SJCRH30 (cell line): ENCODE measurements at regions not wholly inside any gene's neighbourhood (a gene's known extent, or its start where the extent isn't known, plus 50 kb on each side); places are given as distances from the start of the nearest gene placed in this dataset.
"Not testable (repeated sequence)": the region's sequence is repeated elsewhere in the genome, so short reads cannot be mapped to it uniquely, and the experiment has no call there.

Experiments used
- DNase-seq, 2 experiments: peaks; one replicate each; pipeline ENCODE4 v3.0.0-alpha.2; 2015 to 2020
- H3K27ac ChIP-seq: fragments of 250-450 bp; sonication (Bioruptor Pico); 2 replicates; pipeline ENCODE4 v1.5.1; 2020; ENCODE audit warnings: mild to moderate bottlenecking, moderate library complexity
- H3K27me3 ChIP-seq: fragments of 250-450 bp; sonication (Bioruptor Pico); 2 replicates; pipeline ENCODE4 v1.5.1; 2020; ENCODE audit warnings: mild to moderate bottlenecking, moderate library complexity
- H3K36me3 ChIP-seq: fragments of 250-450 bp; sonication (Bioruptor Pico); 2 replicates; pipeline ENCODE4 v1.5.1; 2020; ENCODE audit warnings: mild to moderate bottlenecking, moderate library complexity
- H3K4me1 ChIP-seq: fragments of 250-450 bp; sonication (Bioruptor Pico); 2 replicates; pipeline ENCODE4 v1.5.1; 2020; ENCODE audit warnings: mild to moderate bottlenecking, moderate library complexity
- H3K4me3 ChIP-seq: fragments of 250-450 bp; sonication (Bioruptor Pico); 2 replicates; pipeline ENCODE4 v1.5.1; 2020; ENCODE audit warnings: mild to moderate bottlenecking, moderate library complexity
- H3K9me3 ChIP-seq: fragments of 250-450 bp; sonication (Bioruptor Pico); replicated peaks from 2 replicates; pipeline ENCODE4 v1.5.1; 2020; ENCODE audit warnings: mild to moderate bottlenecking, moderate library complexity

DNA sequence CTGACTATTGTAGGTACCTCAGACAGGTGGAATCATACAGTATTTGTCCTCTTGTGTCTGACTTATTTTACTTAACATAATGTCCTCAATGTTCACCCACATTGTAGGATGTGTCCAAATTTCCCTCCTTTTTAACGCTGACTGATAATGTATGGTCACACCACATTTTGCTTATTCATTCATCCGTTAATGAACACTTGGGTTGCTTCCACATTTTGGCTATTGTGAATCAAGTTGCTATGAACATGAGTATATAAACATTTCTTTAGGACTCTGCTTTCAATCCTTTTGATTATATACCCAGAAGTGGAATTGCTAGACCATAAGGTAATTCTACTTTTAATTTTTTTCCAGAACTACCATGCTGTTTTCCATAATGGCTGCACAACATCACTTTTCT lies 87.0 kb upstream of the NDP start:
- H3K36me3 ChIP-seq, result no peaks in the 10 kb centered on the region
- H3K27ac ChIP-seq, result no peak overlapping the region
- H3K27me3 ChIP-seq, result no peaks in the 10 kb centered on the region
- H3K4me1 ChIP-seq, result no peaks in the 10 kb centered on the region
- H3K4me3 ChIP-seq, result no peak overlapping the region
- DNase-seq, result no peak
- no peaks in the 10 kb centered on the region for H3K9me3 ChIP-seq

- no peaks in the 10 kb centered on the region for H3K9me3 ChIP-seq
- no peak overlapping the region for H3K4me3 ChIP-seq
- no peak overlapping the region for H3K27ac ChIP-seq
- no peaks in the 10 kb centered on the region for H3K4me1 ChIP-seq
- no peaks in the 10 kb centered on the region for H3K36me3 ChIP-seq
- no peaks in the 10 kb centered on the region for H3K27me3 ChIP-seq
- no peak for DNase-seq
Measured at GRCh38 chrX:44058339-44058738, 85.1 kb upstream of the NDP start.

DNA sequence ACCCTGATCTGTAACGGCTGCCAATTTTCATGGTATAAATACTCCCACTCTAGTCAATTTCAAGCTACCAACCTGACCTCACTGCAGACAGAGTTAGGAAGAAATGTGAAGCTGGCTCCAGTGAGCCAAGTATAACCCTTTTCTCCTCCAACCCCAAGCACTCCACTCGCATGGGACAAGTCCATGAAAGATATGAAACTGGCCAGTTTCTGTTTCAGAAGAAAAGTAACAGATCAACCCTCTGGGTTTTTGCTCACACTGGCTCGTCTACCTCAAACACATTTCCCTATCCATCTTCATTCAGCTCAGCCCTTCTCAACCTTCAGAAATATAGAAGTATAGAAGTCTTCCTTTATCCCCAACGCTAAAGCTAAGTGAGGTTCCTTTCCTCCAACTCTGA lies 82.4 kb upstream of the NDP start:
- no peaks in the 10 kb centered on the region for H3K4me1 ChIP-seq
- H3K4me3 ChIP-seq, result no peak overlapping the region
- DNase-seq, result no peak

GRCh38 chrX:44054863-44055601 lies 81.8 kb upstream of the NDP start:
- H3K4me1 ChIP-seq, result no peaks in the 10 kb centered on the region
- H3K27me3 ChIP-seq, result no peaks in the 10 kb centered on the region
- DNase-seq, result no peak
- H3K36me3 ChIP-seq, result no peaks in the 10 kb centered on the region
- no peaks in the 10 kb centered on the region for H3K9me3 ChIP-seq
- no peak overlapping the region for H3K4me3 ChIP-seq
- no peak overlapping the region for H3K27ac ChIP-seq

More for the DNA sequence above, 82.4 kb upstream of the NDP start:
- Histone ChIP-seq H3K27me3 (no peaks in the 10 kb centered on the region), H3K9me3 (no peaks in the 10 kb centered on the region), H3K36me3 (no peaks in the 10 kb centered on the region), H3K27ac (no peak overlapping the region)

DNA sequence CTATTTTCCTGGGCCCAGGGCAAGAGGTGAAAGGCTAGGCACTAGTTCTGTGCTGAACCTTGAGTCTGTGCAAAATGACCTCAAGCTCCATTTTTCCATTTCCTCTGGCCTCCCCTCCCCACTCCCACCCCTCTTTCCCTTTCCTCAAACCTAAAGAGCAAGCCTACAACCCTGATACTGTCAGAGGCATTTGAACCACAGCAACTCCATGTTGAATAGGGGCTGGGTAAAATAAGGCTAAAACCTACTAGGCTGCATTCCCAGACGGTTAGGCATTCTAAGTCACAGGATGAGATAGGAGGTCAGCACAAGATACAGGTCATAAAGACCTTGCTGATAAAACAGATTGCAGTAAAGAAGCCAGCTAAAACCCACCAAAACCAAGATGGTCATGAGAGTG lies 71.9 kb upstream of the NDP start:
- H3K36me3 ChIP-seq, H3K4me3 ChIP-seq, H3K9me3 ChIP-seq, H3K27ac ChIP-seq, H3K27me3 ChIP-seq, H3K4me1 ChIP-seq, DNase-seq: not testable (repeated sequence)

- no peaks in the 10 kb centered on the region for H3K4me1 ChIP-seq
- no peak for DNase-seq
Measured at GRCh38 chrX:44043496-44043895, 70.3 kb upstream of the NDP start.

GRCh38 chrX:44042751-44043150 lies 69.6 kb upstream of the NDP start:
- H3K4me1 ChIP-seq, result no peaks in the 10 kb centered on the region
- H3K9me3 ChIP-seq, result no peaks in the 10 kb centered on the region
- H3K27ac ChIP-seq, result no peak overlapping the region

More at GRCh38 chrX:44043496-44043895, 70.3 kb upstream of the NDP start:
- Histone ChIP-seq H3K4me3 (no peak overlapping the region), H3K27ac (no peak overlapping the region), H3K9me3 (no peaks in the 10 kb centered on the region), H3K36me3 (no peaks in the 10 kb centered on the region), H3K27me3 (no peaks in the 10 kb centered on the region)

DNA sequence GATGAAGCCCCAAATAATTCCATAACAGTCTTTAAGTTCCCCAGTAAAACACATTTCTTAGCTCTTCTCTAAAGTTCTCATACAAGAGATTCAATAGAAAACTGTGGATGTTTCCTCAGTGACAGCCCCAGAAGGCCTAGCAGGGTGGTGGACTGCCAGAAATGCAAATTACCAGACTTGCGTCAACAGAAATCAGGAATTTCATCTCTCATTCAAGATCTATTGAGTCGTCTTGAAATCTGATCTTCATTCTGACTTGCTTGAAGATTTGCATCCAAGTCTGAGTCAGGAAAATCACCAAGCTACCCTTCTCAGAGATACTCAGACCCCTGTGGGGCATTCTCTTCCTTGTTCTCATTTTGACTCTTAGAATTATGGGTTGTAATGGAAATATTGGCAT lies 68.9 kb upstream of the NDP start:
- H3K9me3 ChIP-seq, result no peaks in the 10 kb centered on the region
- no peak for DNase-seq
- no peaks in the 10 kb centered on the region for H3K36me3 ChIP-seq
- H3K4me1 ChIP-seq, result no peaks in the 10 kb centered on the region
- H3K4me3 ChIP-seq, result no peak overlapping the region
- H3K27me3 ChIP-seq, result no peaks in the 10 kb centered on the region
- H3K27ac ChIP-seq, result no peak overlapping the region

More at GRCh38 chrX:44042751-44043150, 69.6 kb upstream of the NDP start:
- DNase-seq, result peak; percentile 4 to 19
- H3K27me3 ChIP-seq, result no peaks in the 10 kb centered on the region
- no peaks in the 10 kb centered on the region for H3K36me3 ChIP-seq
- no peak overlapping the region for H3K4me3 ChIP-seq

- Histone ChIP-seq H3K27ac (no peak overlapping the region), H3K36me3 (no peaks in the 10 kb centered on the region), H3K4me1 (no peaks in the 10 kb centered on the region), H3K4me3 (no peak overlapping the region), H3K9me3 (no peaks in the 10 kb centered on the region), H3K27me3 (no peaks in the 10 kb centered on the region)
- no peak for DNase-seq
Measured at GRCh38 chrX:44040406-44040805, 67.2 kb upstream of the NDP start.

- DNase-seq, result no peak
Measured at GRCh38 chrX:44039556-44039955, 66.4 kb upstream of the NDP start.

GRCh38 chrX:44036336-44036735 lies 63.1 kb upstream of the NDP start:
- H3K9me3 ChIP-seq, result no peaks in the 10 kb centered on the region
- no peaks in the 10 kb centered on the region for H3K27me3 ChIP-seq
- H3K4me3 ChIP-seq, result no peak overlapping the region
- H3K4me1 ChIP-seq, result no peaks in the 10 kb centered on the region
- H3K27ac ChIP-seq, result no peak overlapping the region
- DNase-seq, result peak; percentile 7 to 33
- H3K36me3 ChIP-seq, result no peaks in the 10 kb centered on the region

More at GRCh38 chrX:44039556-44039955, 66.4 kb upstream of the NDP start:
- no peaks in the 10 kb centered on the region for H3K4me1 ChIP-seq
- H3K9me3 ChIP-seq, result no peaks in the 10 kb centered on the region
- H3K27me3 ChIP-seq, result no peaks in the 10 kb centered on the region
- H3K36me3 ChIP-seq, result no peaks in the 10 kb centered on the region
- no peak overlapping the region for H3K27ac ChIP-seq
- no peak overlapping the region for H3K4me3 ChIP-seq

GRCh38 chrX:44035571-44035970 lies 62.4 kb upstream of the NDP start:
- no peaks in the 10 kb centered on the region for H3K36me3 ChIP-seq
- H3K27me3 ChIP-seq, result no peaks in the 10 kb centered on the region
- H3K4me1 ChIP-seq, result no peaks in the 10 kb centered on the region
- H3K27ac ChIP-seq, result no peak overlapping the region
- DNase-seq, result no peak
- no peak overlapping the region for H3K4me3 ChIP-seq
- no peaks in the 10 kb centered on the region for H3K9me3 ChIP-seq

- Histone ChIP-seq H3K4me3 (no peak overlapping the region), H3K36me3 (no peaks in the 10 kb centered on the region), H3K27me3 (no peaks in the 10 kb centered on the region), H3K9me3 (no peaks in the 10 kb centered on the region), H3K4me1 (no peaks in the 10 kb centered on the region), H3K27ac (no peak overlapping the region)
- no peak for DNase-seq
Measured at GRCh38 chrX:44032479-44032878, 59.3 kb upstream of the NDP start.

DNA sequence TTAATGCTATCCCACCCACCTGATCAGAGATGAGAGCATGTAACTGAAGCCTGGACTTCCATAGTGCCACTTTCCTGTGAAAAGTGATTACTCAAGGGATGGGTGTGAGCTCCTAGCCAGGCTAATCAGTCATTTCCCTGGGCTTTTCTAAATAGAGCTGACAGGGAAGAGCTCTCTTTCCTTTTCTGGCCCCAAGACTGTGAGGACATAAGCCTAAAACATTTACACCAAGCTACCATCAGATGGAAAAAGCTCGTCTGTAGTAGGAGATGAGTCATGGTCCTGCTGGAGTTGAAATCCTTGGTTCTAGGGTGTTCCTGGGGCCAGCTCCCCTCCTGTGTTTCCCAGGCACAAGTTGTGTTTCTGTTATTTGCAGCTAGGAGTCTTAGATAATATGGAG lies 52.4 kb upstream of the NDP start:
- no peak for DNase-seq
- H3K27ac ChIP-seq, result no peak overlapping the region
- no peak overlapping the region for H3K4me3 ChIP-seq
- H3K4me1 ChIP-seq, result no peaks in the 10 kb centered on the region
- no peaks in the 10 kb centered on the region for H3K27me3 ChIP-seq
- H3K36me3 ChIP-seq, result no peaks in the 10 kb centered on the region
- no peaks in the 10 kb centered on the region for H3K9me3 ChIP-seq
